Stimulated activated CD4-positive, alpha-beta T cell treated with anti-CD3 and anti-CD28 coated beads, TNF-alpha, amount 100 ng/mL, for 48 hours (primary cell): ENCODE measurements at regions not wholly inside any gene's neighbourhood (a gene's known extent, or its start where the extent isn't known, plus 50 kb on each side); places are given as distances from the start of the nearest gene placed in this dataset.
"Not testable (repeated sequence)": the region's sequence is repeated elsewhere in the genome, so short reads cannot be mapped to it uniquely, and the experiment has no call there.

Experiments used
- DNase-seq, 3 donors: peaks; one replicate each; pipeline ENCODE4 v3.0.0-alpha.2; 2020; ENCODE audit warnings: low read depth in 3 of 3

DNA sequence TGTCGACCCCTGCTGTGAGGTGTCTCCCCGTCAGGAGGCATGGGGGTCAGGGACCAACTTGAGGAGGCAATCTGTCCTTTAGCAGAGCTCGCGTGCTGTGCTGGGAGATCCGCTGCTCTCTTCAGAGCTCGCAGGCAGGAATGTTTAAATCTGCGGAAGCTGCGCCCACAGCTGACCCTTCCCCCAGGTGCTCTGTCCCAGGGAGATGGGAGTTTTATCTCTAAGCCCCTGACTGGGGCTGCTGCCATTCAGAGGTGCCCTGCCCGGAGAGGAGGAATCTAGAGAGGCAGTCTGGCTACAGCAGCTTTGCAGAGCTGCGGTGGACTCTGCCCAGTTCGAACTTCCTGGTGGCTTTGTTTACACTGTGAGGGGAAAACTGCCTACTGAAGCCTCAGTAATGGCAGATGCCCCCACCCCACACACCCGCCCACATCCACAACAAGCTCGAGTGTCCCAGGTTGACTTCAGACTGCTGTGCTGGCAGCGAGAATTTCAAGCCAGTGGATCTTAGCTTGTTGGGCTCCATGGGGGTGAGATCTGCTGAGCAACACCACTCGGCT, 133.1 kb downstream of the CENPC start:
- DNase-seq = not testable (repeated sequence)

DNA sequence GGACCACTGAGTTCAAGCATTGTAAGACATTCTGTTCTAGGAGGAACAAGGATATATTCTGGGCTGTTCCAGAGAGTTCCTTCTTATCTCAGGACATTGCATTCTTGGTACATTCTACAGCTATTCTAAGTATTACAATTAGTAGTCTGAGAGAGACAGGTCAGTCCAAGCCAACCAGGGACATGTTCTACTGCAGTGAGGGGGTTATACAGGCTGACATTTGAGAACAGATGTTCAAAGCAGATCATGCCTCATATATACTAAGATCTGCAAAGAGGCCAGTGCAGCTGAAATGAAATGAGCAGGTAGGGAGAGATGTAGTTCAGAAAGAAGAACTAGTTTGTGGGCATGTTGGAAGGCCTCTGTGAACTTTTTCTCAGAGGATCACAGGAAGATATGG, 142.0 kb downstream of the CENPC start:
- no peak for DNase-seq

DNA sequence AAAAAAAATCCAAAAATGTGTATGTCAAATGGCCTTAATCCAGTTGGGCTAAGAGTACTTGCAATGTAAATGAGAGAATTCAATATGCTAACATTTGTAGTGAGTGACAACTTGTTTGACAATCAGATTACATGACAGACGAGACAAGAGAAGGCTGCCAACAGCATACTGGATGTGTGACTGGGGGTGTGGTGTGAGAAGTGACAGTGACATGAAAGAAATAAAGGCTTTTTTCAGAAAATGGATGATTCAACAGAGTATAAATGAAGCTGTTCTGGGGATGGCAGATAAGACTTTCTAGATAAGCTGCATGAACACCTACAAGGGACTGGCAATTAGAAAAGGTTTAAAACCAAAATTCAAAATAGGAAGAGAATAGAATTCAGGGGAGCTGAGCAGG, 143.4 kb downstream of the CENPC start:
- DNase-seq = no peak

DNA sequence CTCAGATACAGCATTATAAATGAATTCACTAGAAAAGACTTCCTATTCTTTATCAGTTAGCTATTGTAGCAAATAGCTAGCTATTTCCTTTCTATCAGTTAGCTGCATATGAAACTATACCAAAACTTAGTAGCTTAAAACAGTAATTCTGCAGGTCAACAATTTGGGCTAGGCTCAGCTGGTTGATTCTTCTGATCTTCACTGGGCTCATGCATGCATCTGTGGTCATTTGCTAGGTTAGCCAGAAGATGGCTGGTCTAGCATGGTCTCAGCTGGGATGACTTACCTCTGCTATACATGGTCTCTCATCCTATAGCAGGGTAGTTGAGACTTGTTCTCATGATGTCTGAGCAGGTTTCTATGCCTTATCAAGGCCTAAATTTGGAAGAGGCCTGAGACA, 147.4 kb downstream of the CENPC start:
- no peak for DNase-seq

GRCh38 chr4:67397031-67397430, 148.3 kb downstream of the CENPC start:
- no peak for DNase-seq

GRCh38 chr4:67396008-67396407, 149.3 kb downstream of the CENPC start:
- DNase-seq = no peak

DNA sequence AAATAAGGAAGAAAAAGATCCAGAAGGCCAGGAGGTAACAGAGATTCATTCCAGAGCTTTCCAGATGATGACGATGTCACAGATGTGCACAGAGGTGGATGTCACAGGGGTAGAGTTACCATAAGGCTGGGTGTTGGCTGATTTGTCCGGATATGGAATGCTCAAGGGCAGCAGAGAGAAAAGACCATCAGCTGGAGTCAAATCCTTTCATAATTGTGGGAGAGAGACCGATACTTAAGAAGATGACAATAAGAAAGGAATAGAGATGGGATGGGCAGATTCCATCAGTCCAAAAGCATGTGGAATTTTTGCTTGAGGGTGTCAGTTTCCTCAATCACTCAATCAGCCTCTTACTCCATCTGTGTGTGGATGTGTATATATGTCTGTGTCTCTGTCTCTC, 150.4 kb downstream of the CENPC start:
- no peak for DNase-seq

DNA sequence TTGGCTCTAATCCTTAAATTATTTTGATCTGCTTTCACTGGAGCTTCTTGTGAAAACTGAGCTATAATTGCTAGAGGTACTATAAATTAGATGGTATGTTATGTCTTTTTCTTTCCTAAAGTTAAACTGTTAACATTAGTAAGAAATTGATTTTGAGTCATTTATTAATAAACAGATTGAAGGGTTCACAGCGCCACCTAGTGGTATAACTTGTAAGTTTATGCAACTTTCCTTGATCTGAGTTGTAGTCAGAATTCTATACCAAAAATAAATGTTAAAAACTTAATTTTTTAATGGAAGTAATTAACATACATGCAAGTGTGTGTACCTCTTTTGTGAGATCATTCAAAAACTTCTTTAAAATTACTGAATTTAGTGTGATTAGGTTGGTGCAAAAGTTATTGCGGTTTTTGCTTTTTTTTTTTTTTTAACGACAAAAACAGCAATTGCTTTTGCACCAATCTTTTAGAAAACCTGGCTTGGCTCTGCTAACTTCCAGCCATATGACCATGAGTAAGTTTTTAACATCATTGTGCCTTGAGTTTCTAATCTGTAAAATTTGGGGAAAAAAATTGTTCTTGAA, 151.5 kb downstream of the CENPC start:
- peak in 1 of 3 donors; percentile 12 for DNase-seq

- DNase-seq = no peak
Measured at GRCh38 chr4:67393007-67393406, 152.3 kb downstream of the CENPC start.

DNA sequence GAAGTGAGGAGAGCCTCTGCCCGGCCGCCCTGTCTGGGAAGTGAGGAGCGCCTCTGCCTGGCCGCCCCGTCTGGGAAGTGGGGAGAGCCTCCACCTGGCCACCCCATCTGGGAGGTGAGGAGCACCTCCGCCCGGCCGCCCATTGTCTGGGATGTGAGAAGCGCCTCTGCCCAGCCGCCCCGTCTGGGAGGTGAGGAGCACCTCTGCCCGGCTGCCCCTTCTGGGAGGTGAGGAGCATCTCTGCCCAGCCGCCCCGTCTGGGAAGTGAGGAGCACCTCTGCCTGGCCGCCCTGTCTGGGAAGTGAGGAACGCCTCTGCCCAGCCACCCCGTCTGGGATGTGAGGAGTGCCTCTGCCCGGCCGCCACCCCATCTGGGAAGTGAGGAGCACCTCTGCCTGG, 163.9 kb downstream of the CENPC start:
- not testable (repeated sequence) for DNase-seq

- DNase-seq = not testable (repeated sequence)
Measured at GRCh38 chr4:67380702-67381405, 164.4 kb downstream of the CENPC start.

DNA sequence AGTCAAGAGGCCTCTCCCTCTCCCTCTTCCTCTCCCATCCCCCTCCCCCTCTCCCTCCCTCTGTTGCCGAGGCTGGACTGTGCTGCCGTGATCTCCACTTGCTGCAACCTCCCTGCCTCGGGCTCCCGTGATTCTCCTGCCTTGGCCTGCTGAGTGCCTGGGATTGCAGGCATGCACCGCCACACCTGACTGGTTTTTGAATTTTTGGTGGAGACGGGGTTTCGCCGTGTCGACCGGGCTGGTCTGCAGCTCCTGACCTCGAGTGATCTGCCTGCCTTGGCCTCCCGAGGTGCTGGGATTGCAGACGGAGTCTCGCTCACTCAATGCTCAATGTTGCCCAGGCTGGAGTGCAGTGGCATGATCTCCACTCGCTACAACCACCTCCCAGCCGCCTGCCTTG, 165.1 kb downstream of the CENPC start:
- DNase-seq = no peak

DNA sequence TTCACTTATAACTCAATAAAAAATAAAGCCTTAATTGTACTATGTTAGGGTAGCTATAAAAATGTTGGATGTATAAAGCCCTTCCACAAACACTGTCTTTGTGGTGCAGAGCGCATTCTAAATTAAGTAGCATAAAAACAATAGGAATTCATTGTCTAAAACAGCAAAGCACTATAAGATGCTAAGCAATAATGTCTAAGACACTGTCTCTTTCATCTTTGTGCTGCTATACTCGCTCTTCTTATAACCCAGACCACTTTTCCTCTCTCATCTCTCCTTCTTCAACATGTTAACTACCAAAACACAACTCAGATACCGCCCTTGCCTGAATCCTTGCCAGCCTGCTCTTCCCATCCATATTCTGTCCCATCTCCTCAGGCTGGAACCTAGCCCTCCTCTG, 170.0 kb downstream of the CENPC start:
- DNase-seq = no peak

GRCh38 chr4:67371615-67372014, 173.7 kb downstream of the CENPC start:
- no peak for DNase-seq

DNA sequence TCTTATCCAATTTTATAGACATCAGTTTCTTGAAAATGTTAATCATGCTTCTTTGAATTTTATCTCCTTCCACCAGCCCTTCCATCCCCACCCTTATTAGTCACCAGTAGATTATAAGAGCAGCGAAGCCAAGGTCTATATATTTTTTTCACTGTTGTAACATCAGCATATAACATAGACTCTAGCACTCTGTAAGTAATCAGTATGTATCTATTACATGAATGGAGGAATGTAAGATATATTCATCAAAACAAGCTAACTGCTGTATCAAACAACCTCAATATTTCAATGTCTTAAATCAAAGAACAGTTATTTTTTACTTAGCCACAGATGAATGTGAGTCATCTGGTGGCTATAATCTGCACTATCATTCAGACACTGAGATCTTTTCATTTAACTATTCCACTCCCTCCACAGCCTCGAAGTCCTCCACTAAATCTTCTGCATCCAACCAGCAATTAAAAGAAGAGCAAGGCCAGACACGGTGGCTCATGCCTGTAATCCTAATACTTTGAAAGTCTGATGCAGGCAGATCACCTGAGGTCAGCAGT, 178.9 kb downstream of the CENPC start:
- no peak for DNase-seq

GRCh38 chr4:67365661-67366245, 179.6 kb downstream of the CENPC start:
- DNase-seq = no peak

- no peak for DNase-seq
Measured at GRCh38 chr4:67355806-67356205, 189.5 kb downstream of the CENPC start.

DNA sequence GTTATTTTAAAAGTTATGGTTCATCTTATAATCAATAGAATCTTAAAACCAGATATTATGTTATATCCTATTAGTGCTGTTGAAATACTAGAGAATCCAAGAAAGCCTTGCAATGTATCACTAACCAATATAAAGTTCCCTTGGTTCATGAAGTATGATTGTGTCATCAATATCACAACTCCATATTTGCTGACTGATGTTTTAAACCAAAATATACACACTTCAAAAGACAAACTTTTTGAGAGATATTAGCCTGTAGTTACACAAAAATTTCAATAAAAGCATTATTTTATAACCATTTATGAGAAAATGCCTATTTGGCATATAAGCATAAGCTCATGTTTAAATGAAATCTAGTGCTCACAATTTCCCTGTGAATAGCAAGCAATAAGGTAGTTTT, 198.6 kb downstream of the CENPC start:
- no peak for DNase-seq

DNA sequence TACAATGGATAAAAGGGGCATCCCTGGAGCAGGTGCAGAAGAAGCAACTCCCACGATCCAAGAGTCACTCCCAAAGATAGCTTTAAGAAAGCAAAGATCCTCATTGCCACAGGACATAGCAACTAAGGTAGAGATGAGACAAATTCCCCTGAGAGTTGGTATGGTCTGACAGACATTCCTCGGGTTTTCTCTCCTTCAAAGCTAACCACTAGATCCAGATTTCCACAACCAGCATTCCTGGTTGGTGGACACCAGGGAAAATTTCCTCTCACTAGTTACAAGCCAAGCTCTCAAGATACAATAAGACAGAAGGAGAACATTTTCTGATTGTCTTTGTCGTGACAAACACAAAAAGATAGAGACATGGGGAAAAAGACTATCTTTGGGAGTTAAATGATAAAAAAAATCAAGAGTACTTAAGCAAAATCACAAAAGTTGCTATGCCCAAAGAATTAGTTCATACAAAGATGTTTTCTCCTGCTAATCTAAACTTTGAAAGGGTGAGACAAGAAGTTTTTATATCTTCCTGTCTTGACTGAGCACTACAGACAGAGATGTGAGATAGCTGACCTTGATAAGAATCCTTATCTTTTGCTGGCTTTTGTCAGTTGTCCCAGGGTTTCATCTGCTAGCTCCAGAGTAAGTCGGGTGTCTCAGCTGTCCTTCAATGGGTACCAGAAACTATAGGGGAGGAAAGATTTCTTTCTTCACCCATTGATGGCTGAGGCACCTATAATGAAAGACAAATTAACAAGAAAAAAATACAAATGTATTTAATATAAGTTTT, 200.5 kb downstream of the CENPC start:
- no peak for DNase-seq

DNA sequence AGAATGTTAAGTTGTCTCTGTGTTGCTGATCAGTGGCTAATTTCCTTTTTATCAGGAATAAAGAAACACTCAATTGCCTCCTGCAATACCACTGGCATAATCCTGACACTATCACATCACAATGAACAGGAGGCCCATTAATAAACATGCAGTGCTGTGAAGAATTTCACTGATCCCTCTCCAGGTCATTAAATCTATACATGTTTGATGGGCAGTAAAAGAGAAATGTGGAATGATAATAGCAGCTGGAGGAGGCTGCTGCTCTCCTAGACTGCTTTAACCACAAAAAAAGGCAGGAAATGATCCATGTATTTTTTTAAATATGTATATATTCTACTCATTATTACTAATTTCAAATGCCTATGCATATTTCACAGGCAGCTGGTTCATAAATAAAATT, 202.1 kb downstream of the CENPC start:
- DNase-seq = no peak

DNA sequence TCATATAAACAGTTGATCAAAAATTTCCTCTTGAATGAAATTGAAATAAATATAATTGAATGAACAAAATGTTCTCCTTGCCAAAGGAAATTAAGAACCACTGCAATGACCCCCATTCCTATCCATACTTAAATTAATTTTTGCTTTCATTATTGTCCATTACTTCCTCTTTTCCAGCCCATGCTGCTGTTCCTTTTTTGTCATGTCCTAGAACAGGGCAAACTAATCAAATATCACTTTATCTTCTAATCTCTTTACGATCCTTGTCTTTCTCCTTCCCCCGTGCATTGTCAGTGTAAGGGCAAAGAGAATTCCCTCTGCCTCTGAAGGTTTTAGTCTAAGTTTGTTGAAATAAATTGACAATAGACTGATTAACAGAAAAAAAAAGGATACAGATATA, 203.0 kb downstream of the CENPC start:
- DNase-seq = no peak

DNA sequence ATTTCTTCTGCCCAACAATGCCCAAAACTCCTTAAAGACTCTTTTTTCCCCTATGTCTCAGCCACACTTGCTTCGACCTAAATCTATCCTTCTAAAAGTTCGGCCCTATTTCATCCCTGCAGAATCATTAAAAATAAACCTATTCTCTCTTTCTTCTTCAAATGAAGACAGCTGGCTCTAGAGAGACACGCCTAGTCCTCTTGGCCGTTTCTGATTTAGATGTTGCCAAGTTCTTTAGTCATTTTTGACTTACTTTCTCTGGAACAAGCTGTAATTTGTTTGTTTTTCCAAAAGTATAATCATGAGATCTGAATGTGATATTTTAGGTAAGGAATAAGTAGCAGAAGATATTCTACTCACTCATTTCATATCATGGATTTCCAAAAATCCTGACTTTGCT, 211.6 kb downstream of the CENPC start:
- DNase-seq = no peak
